WTC11 (cell line): ENCODE measurements at regions not wholly inside any gene's neighbourhood (a gene's known extent, or its start where the extent isn't known, plus 50 kb on each side); places are given as distances from the start of the nearest gene placed in this dataset.

Experiments
- ATAC-seq: fragments of 200-7000 bp; cut with Tn5 transposase; 2 replicates; pipeline ENCODE4 v1.10.0; 2021; ENCODE audit warnings: mild to moderate bottlenecking, moderate library complexity
- CTCF ChIA-PET: fragments of 300-600 bp; sonication (Branson Sonifier 250); formaldehyde crosslinking; loops from one replicate; lab custom pipeline; 2021; ENCODE audit warnings: antibody characterized with exemption; lab: Charles Lee
- POLR2A ChIA-PET: fragments of 350-600 bp; sonication (Branson Sonifier 250); formaldehyde crosslinking; loops from one replicate; lab custom pipeline; 2021; ENCODE audit warnings: antibody characterized with exemption; lab: Charles Lee
- DNase-seq: peaks from one replicate; pipeline ENCODE4 v3.0.0; 2021; ENCODE audit warnings: low spot score
- H3K27ac Mint-ChIP-seq: 2 replicates; pipeline ENCODE4 v1.8.0; 2021; ENCODE audit warnings: mixed read lengths
- H3K27me3 Mint-ChIP-seq: 2 replicates; pipeline ENCODE4 v1.8.0; 2021; ENCODE audit warnings: low read depth, mild to moderate bottlenecking, moderate library complexity, mixed read lengths
- H3K36me3 Mint-ChIP-seq: 2 replicates; pipeline ENCODE4 v1.8.0; 2021; ENCODE audit warnings: mixed read lengths
- H3K4me1 Mint-ChIP-seq: 2 replicates; pipeline ENCODE4 v1.8.0; 2022; ENCODE audit warnings: mixed read lengths
- H3K4me3 Mint-ChIP-seq: 2 replicates; pipeline ENCODE4 v1.8.0; 2021; ENCODE audit warnings: mild to moderate bottlenecking, moderate library complexity, mixed read lengths
- H3K9me3 Mint-ChIP-seq: 2 replicates; pipeline ENCODE4 v1.8.0; 2021; ENCODE audit warnings: mixed read lengths
- AFF4 ChIP-seq: sonication (generic); formaldehyde crosslinking; IDR thresholded peaks from 2 replicates; pipeline ENCODE4 v1.8.1; 2023; ENCODE audit warnings: mild to moderate bottlenecking, missing genetic modification reagents, borderline replicate concordance
- AR ChIP-seq: fragments of 250-450 bp; sonication (Bioruptor Pico); IDR thresholded peaks from 2 replicates; pipeline ENCODE4 v1.9.0; 2021; ENCODE audit warnings: mild to moderate bottlenecking
- CBFB ChIP-seq: sonication (generic); formaldehyde crosslinking; IDR thresholded peaks from 2 replicates; pipeline ENCODE4 v1.8.1; 2022; ENCODE audit warnings: mild to moderate bottlenecking, low read depth, missing genetic modification reagents
- CREB1 ChIP-seq: sonication (generic); formaldehyde crosslinking; IDR thresholded peaks from 2 replicates; pipeline ENCODE4 v1.8.0; 2023; ENCODE audit warnings: mild to moderate bottlenecking, missing genetic modification reagents
- CREM ChIP-seq: sonication (generic); formaldehyde crosslinking; IDR thresholded peaks from 2 replicates; pipeline ENCODE4 v1.8.1; 2022; ENCODE audit warnings: mild to moderate bottlenecking, missing genetic modification reagents, moderate library complexity
- CTCF ChIP-seq: fragments of 200-600 bp; IDR thresholded peaks from 2 replicates; pipeline ENCODE4 v1.8.0; 2022; ENCODE audit warnings: antibody characterized with exemption
- E2F4 ChIP-seq: sonication (generic); formaldehyde crosslinking; IDR thresholded peaks from 2 replicates; pipeline ENCODE4 v1.8.1; 2022; ENCODE audit warnings: low read depth, mild to moderate bottlenecking, moderate library complexity, missing genetic modification reagents, borderline replicate concordance
- ETV6 ChIP-seq: sonication (generic); formaldehyde crosslinking; IDR thresholded peaks from 2 replicates; pipeline ENCODE4 v1.8.1; 2022; ENCODE audit warnings: mild to moderate bottlenecking, missing genetic modification reagents
- NFE2L1 ChIP-seq: sonication (generic); formaldehyde crosslinking; IDR thresholded peaks from 2 replicates; pipeline ENCODE4 v1.8.1; 2023; ENCODE audit warnings: missing genetic modification reagents
- OVOL2 ChIP-seq: fragments of 250-450 bp; sonication (Bioruptor Pico); IDR thresholded peaks from 2 replicates; pipeline ENCODE4 v1.9.0; 2021; ENCODE audit warnings: mild to moderate bottlenecking, borderline replicate concordance
- SOX15 ChIP-seq: fragments of 250-450 bp; sonication (Bioruptor Pico); IDR thresholded peaks from 2 replicates; pipeline ENCODE4 v1.9.0; 2021; ENCODE audit warnings: mild to moderate bottlenecking
- TP53 ChIP-seq: sonication (generic); formaldehyde crosslinking; IDR thresholded peaks from 2 replicates; pipeline ENCODE4 v1.8.1; 2023; ENCODE audit warnings: mild to moderate bottlenecking, missing genetic modification reagents
- ZMAT4 ChIP-seq: fragments of 250-450 bp; sonication (Bioruptor Pico); IDR thresholded peaks from 2 replicates; pipeline ENCODE4 v1.9.0; 2021; ENCODE audit warnings: mild to moderate bottlenecking
- ZNF281 ChIP-seq: sonication (generic); formaldehyde crosslinking; IDR thresholded peaks from 2 replicates; pipeline ENCODE4 v1.8.0; 2023; ENCODE audit warnings: mild to moderate bottlenecking, missing genetic modification reagents
- ZNF396 ChIP-seq: fragments of 250-450 bp; sonication (Bioruptor Pico); IDR thresholded peaks from 2 replicates; pipeline ENCODE4 v1.8.0; 2021; ENCODE audit warnings: mild to moderate bottlenecking, moderate library complexity, borderline replicate concordance
- ZSCAN18 ChIP-seq: fragments of 250-450 bp; sonication (Bioruptor Pico); IDR thresholded peaks from 2 replicates; pipeline ENCODE4 v2.1.2; 2022; ENCODE audit warnings: mild to moderate bottlenecking, moderate library complexity

- ChIA-PET CTCF (no interaction called here), POLR2A (no interaction called here)
- Mint-ChIP-seq H3K27ac (no peak overlapping the region), H3K36me3 (no peaks in the 10 kb centered on the region), H3K4me1 (0 out of 2 replicates have a peak, but pooled peaks cover 2% of the 10 kb centered on the region), H3K27me3 (no peaks in the 10 kb centered on the region), H3K9me3 (peaks cover 3% of the 10 kb centered on the region; the same call in 1 of the 2 replicates), H3K4me3 (no peak overlapping the region)
- TF ChIP-seq ZNF281 (CRISPR knock-in tag) (no peak), TP53 (CRISPR knock-in tag) (no peak), CTCF (no peak)
- ATAC-seq = no peak
- no peak for DNase-seq
Observed at GRCh38 chrX:44072631-44073030, 99.4 kb upstream of the NDP start.

- TF ChIP-seq CREM (CRISPR knock-in tag) = no peak
- TF ChIP-seq ETV6 (CRISPR knock-in tag) = no peak
- no peak for TF ChIP-seq AR
- no peak for TF ChIP-seq CBFB (CRISPR knock-in tag)
- TF ChIP-seq, all 79 proteins: peak for 0
- ATAC-seq (no peak), DNase-seq (no peak)
- H3K4me3 Mint-ChIP-seq = no peak overlapping the region
- no peaks in the 10 kb centered on the region for H3K36me3 Mint-ChIP-seq
- H3K27me3 Mint-ChIP-seq = no peaks in the 10 kb centered on the region
- peaks cover under 1% of the 10 kb centered on the region; the same call in 1 of the 2 replicates for H3K9me3 Mint-ChIP-seq
- 0 out of 2 replicates have a peak, but pooled peaks cover 2% of the 10 kb centered on the region for H3K4me1 Mint-ChIP-seq
- no peak overlapping the region for H3K27ac Mint-ChIP-seq
- ChIA-PET CTCF (no interaction called here), POLR2A (no interaction called here)
Observed at GRCh38 chrX:44071847-44072551, 98.8 kb upstream of the NDP start.

GRCh38 chrX:44071070-44071645 lies 98.0 kb upstream of the NDP start:
- H3K27me3 Mint-ChIP-seq = no peaks in the 10 kb centered on the region
- TF ChIP-seq ZMAT4 (no peak), ZNF396 (CRISPR knock-in tag) (no peak), OVOL2 (CRISPR knock-in tag) (no peak), NFE2L1 (CRISPR knock-in tag) (no peak), AFF4 (CRISPR knock-in tag) (no peak), CREB1 (CRISPR knock-in tag) (no peak), E2F4 (CRISPR knock-in tag) (no peak), SOX15 (CRISPR knock-in tag) (no peak), ZSCAN18 (no peak)

More at GRCh38 chrX:44071070-44071645, 98.0 kb upstream of the NDP start:
- Mint-ChIP-seq H3K9me3 (peaks cover 3% of the 10 kb centered on the region; the same call in 1 of the 2 replicates), H3K36me3 (no peaks in the 10 kb centered on the region), H3K4me1 (0 out of 2 replicates have a peak, but pooled peaks cover 2% of the 10 kb centered on the region), H3K27ac (no peak overlapping the region), H3K4me3 (no peak overlapping the region)
- ChIA-PET CTCF (no interaction called here), POLR2A (no interaction called here)
- ATAC-seq (no peak), DNase-seq (no peak)
